Ascending aorta (tissue), 2 donors: ENCODE measurements at regions not wholly inside any gene's neighbourhood (a gene's known extent, or its start where the extent isn't known, plus 50 kb on each side); places are given as distances from the start of the nearest gene placed in this dataset.

Experiments
- DNase-seq, 2 donors: peaks; one replicate each; pipeline ENCODE4 v3.0.0-alpha.2; 2019; ENCODE audit warnings: low spot score in 2 of 2
- H3K27ac ChIP-seq, 2 donors: fragments of 200-600 bp; sonication (generic); one replicate each; pipeline ENCODE4 v1.5.1; 2016 to 2017; ENCODE audit warnings: mild to moderate bottlenecking in 1 of 2
- H3K27me3 ChIP-seq: fragments of 200-600 bp; sonication (generic); one replicate; pipeline ENCODE4 v1.5.1; 2017
- H3K36me3 ChIP-seq, 2 donors: fragments of 200-600 bp; sonication (generic); one replicate each; pipeline ENCODE4 v1.5.1; 2016
- H3K4me1 ChIP-seq, 2 donors: fragments of 200-600 bp; sonication (generic); one replicate each; pipeline ENCODE4 v1.5.1; 2016 to 2017; ENCODE audit warnings: mild to moderate bottlenecking in 1 of 2
- H3K4me3 ChIP-seq, 2 donors: fragments of 200-600 bp; sonication (generic); one replicate each; pipeline ENCODE4 v1.5.1; 2016 to 2017; ENCODE audit warnings: mild to moderate bottlenecking in 1 of 2
- H3K9me3 ChIP-seq, 2 donors: fragments of 200-600 bp; sonication (generic); one replicate each; pipeline ENCODE4 v1.5.1; 2016
- CTCF ChIP-seq, 3 experiments: fragments of 200-600 bp in 2 of 3; fragments of 450-650 bp in 1 of 3; sonication (generic) in 2 of 3; IDR thresholded peaks; one replicate each; pipeline ENCODE4 v1.5.1; 2016 to 2019; ENCODE audit warnings: antibody characterized with exemption in 3 of 3, mild to moderate bottlenecking in 1 of 3, moderate library complexity in 1 of 3
- intact Hi-C: fragments of 100-400 bp; cut with DNase I; formaldehyde crosslinking; loops from one replicate; pipeline ENCODE4 v1.15.1; 2023

GRCh38 chr2:126778561-126779501, 119.9 kb upstream of the TEX51 start:
- Histone ChIP-seq H3K36me3 (no peaks in the 10 kb centered on the region), H3K4me1 (no peaks in the 10 kb centered on the region), H3K27me3 (no peaks in the 10 kb centered on the region), H3K4me3 (no peak overlapping the region), H3K27ac (no peak overlapping the region), H3K9me3 (no peaks in the 10 kb centered on the region)
- no peak for TF ChIP-seq CTCF (IDR thresholded peaks at IDR 0.05)
- intact Hi-C loops, result loop anchor here (10.0 kb wide), 1 partner anchor 534 kb away; no protein-coding TSS in a partner anchor
- peak in 1 of 2 donors; percentile 59 for DNase-seq

DNA sequence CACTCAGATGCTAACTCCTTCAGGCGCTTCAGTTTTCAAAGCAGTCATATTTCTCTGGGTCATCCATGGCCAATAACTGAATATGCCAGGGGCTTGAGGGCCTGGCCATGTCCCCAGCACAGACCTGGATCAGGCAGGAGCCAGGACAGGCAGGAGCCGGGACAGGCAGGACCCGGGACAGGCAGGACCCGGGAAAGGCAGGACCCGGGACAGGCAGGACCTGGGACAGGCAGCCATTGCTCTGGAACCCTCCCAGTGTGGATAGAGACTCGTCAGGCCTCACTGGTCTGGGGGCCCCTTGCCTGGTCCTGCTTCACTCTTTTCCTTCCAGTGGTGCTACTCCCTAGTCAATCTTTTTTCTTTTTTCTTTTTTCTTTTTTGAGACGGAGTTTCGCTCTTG, 117.5 kb upstream of the TEX51 start:
- intact Hi-C loops, result no loop called here
- no peak for TF ChIP-seq CTCF (IDR thresholded peaks at IDR 0.05)

GRCh38 chr2:126781806-126782205, 116.9 kb upstream of the TEX51 start:
- DNase-seq, result peak in 1 of 2 donors; percentile 35

More for the DNA sequence above, 117.5 kb upstream of the TEX51 start:
- Histone ChIP-seq H3K27ac (no peak overlapping the region), H3K4me3 (no peak overlapping the region), H3K9me3 (no peaks in the 10 kb centered on the region), H3K27me3 (no peaks in the 10 kb centered on the region), H3K36me3 (no peaks in the 10 kb centered on the region), H3K4me1 (no peaks in the 10 kb centered on the region)
- DNase-seq, result peak in 1 of 2 donors; percentile 40

DNA sequence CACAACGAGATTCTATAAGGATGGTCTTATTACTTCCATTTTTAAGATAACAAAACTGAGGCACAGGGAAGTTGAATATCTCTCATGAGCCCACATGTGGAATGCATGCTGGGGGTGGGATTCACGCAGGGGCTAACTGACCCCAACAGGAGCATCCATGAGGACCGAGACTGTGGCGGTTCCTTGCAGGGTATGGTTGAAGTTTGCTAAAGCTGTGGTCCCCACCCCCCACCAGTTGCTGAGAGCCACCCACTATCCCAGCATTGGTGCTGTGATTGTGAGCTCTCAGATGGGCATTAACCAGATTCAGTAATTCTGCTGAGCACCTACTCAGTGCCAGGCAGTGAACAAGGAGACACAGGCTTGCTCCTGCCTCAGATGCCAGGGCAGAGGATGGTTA, 116.0 kb upstream of the TEX51 start:
- Histone ChIP-seq H3K9me3 (no peaks in the 10 kb centered on the region), H3K4me3 (no peak overlapping the region), H3K27ac (no peak overlapping the region), H3K4me1 (no peaks in the 10 kb centered on the region), H3K27me3 (no peaks in the 10 kb centered on the region), H3K36me3 (no peaks in the 10 kb centered on the region)
- intact Hi-C loops, result no loop called here
- no peak for DNase-seq
- no peak for TF ChIP-seq CTCF (IDR thresholded peaks at IDR 0.05)

More at GRCh38 chr2:126781806-126782205, 116.9 kb upstream of the TEX51 start:
- intact Hi-C loops, result no loop called here
- H3K9me3 ChIP-seq, result no peaks in the 10 kb centered on the region
- TF ChIP-seq CTCF (IDR thresholded peaks at IDR 0.05), result no peak
- no peak overlapping the region for H3K27ac ChIP-seq
- H3K4me1 ChIP-seq, result no peaks in the 10 kb centered on the region
- no peaks in the 10 kb centered on the region for H3K27me3 ChIP-seq
- H3K4me3 ChIP-seq, result no peak overlapping the region
- no peaks in the 10 kb centered on the region for H3K36me3 ChIP-seq

GRCh38 chr2:126783341-126783740, 115.3 kb upstream of the TEX51 start:
- Histone ChIP-seq H3K4me3 (no peak overlapping the region), H3K27ac (no peak overlapping the region), H3K9me3 (no peaks in the 10 kb centered on the region), H3K27me3 (no peaks in the 10 kb centered on the region), H3K36me3 (no peaks in the 10 kb centered on the region), H3K4me1 (no peaks in the 10 kb centered on the region)
- no peak for DNase-seq
- TF ChIP-seq CTCF (IDR thresholded peaks at IDR 0.05), result no peak
- intact Hi-C loops, result no loop called here
